ENCODE measurements at regions not wholly inside any gene's neighbourhood (a gene's known extent, or its start where the extent isn't known, plus 50 kb on each side); places are given as distances from the start of the nearest gene placed in this dataset.

DNA sequence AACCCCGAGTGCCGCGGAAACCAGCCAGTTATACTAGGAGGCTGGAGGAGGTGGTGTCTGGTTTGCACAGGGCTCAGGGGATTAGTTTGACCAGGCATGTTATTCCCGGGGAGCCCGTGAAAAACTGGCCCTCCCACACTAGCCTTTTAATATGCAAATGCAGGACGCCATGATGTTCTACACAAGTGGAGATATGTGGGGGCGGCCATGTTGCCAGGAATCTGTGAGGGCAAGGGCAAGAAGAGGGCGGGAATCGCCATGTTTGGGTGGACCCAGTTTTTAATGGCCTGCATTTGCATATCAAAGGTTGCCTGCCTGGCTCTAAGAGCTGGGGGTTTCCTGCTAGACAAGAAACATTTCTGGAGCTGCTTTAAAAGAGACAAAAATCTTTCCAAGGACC, 940.7 kb downstream of the CDH18 start:
- Histone ChIP-seq H3K79me1 (ENCODE audit: insufficient read depth, low read depth, low read length, poor library complexity, severe bottlenecking) (no peaks in the 10 kb centered on the region), H4K20me1 (ENCODE audit: control insufficient read depth, insufficient read depth, insufficient read length) (no peaks in the 10 kb centered on the region), H3K23me2 (ENCODE audit: insufficient read length, low read depth, low read length, poor library complexity, severe bottlenecking) (no peaks in the 10 kb centered on the region), H2BK5ac (ENCODE audit: insufficient read length, low read length) (no peak overlapping the region), H2BK120ac (ENCODE audit: low read depth, low read length, poor library complexity, severe bottlenecking) (no peak overlapping the region), H3K56ac (ENCODE audit: insufficient read length, low read depth, low read length) (no peak overlapping the region), H3T11ph (ENCODE audit: low read length) (no peak overlapping the region), H3K9ac (ENCODE audit: extremely low read depth, insufficient read length, low read length) (no peak overlapping the region), H3K23ac (ENCODE audit: insufficient read length, low read depth, low read length) (no peak overlapping the region), H3K14ac (ENCODE audit: insufficient read depth, low read length) (no peak overlapping the region), H4K8ac (replicated peaks; ENCODE audit: insufficient read length, low read depth, low read length) (no peak overlapping the region), H4K5ac (ENCODE audit: insufficient read length, low read depth, low read length) (no peak overlapping the region), H3K27me3 (ENCODE audit: insufficient read depth, low read length) (no peaks in the 10 kb centered on the region), H3K79me2 (ENCODE audit: insufficient read depth, low read length) (no peaks in the 10 kb centered on the region), H2BK20ac (ENCODE audit: low read depth, low read length, poor library complexity, severe bottlenecking) (no peak overlapping the region), H2AFZ (ENCODE audit: low read length) (no peak overlapping the region), H3K27ac (ENCODE audit: insufficient read length, low read depth, low read length) (no peak overlapping the region), H3K4me2 (ENCODE audit: insufficient read depth, insufficient read length, low read length) (no peak overlapping the region), H2BK12ac (ENCODE audit: insufficient read length, low read depth, low read length) (no peak overlapping the region), H2AK5ac (ENCODE audit: insufficient read length, low read length) (no peak overlapping the region), H3K4ac (ENCODE audit: low read depth, low read length) (no peak overlapping the region), H2BK15ac (ENCODE audit: low read depth, low read length) (no peak overlapping the region), H4K91ac (ENCODE audit: insufficient read length, low read depth, low read length) (no peak overlapping the region), H3K9me3 (ENCODE audit: control insufficient read depth, low read depth, low read length) (no peaks in the 10 kb centered on the region), H3K18ac (ENCODE audit: insufficient read length, low read depth, low read length) (no peak overlapping the region), H3K4me1 (ENCODE audit: insufficient read depth, low read length) (peaks cover 2% of the 10 kb centered on the region; the same call in 1 of the 2 replicates)
- TF ChIP-seq, protein P1, sequence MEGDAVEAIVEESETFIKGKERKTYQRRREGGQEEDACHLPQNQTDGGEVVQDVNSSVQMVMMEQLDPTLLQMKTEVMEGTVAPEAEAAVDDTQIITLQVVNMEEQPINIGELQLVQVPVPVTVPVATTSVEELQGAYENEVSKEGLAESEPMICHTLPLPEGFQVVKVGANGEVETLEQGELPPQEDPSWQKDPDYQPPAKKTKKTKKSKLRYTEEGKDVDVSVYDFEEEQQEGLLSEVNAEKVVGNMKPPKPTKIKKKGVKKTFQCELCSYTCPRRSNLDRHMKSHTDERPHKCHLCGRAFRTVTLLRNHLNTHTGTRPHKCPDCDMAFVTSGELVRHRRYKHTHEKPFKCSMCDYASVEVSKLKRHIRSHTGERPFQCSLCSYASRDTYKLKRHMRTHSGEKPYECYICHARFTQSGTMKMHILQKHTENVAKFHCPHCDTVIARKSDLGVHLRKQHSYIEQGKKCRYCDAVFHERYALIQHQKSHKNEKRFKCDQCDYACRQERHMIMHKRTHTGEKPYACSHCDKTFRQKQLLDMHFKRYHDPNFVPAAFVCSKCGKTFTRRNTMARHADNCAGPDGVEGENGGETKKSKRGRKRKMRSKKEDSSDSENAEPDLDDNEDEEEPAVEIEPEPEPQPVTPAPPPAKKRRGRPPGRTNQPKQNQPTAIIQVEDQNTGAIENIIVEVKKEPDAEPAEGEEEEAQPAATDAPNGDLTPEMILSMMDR (conservative IDR thresholded peaks at IDR 0.05) = no peak
- H3K27ac Mint-ChIP-seq = no peak overlapping the region
- peak; percentile 71 for DNase-seq
- H3K36me3 Mint-ChIP-seq (ENCODE audit: insufficient read depth in 1 of 3, low read depth in 3 of 3) = no peaks in the 10 kb centered on the region
- no CpG with 5 or more reads among the region's 9 CpGs for whole genome bisulfite sequencing (ENCODE audit: extremely low coverage, insufficient read length, low lambda C conversion rate)
- peaks cover 14 to 23% of the 10 kb centered on the region in 2 experiments for H3K4me1 Mint-ChIP-seq
- no peaks in the 10 kb centered on the region for H3K27me3 Mint-ChIP-seq (ENCODE audit: low read depth)
- H3K4me3 Mint-ChIP-seq = no peak overlapping the region
- H3K9me3 Mint-ChIP-seq = no peaks in the 10 kb centered on the region; a peak in 2 of 5 replicates

Measured in H9 (cell line).